Sigmoid colon (tissue), 6 donors: ENCODE measurements at regions not wholly inside any gene's neighbourhood (a gene's known extent, or its start where the extent isn't known, plus 50 kb on each side); places are given as distances from the start of the nearest gene placed in this dataset.
A peak's percentile ranks its signal among the peaks of the same experiment; 100 is the strongest.

Source experiments
- DNase-seq: peaks from one replicate; pipeline ENCODE4 v3.0.0-alpha.2; 2019
- H3K27ac ChIP-seq, 4 donors: fragments of 200-600 bp; sonication (generic); one replicate each; pipeline ENCODE4 v1.5.1; 2016 to 2019; ENCODE audit warnings: mild to moderate bottlenecking in 1 of 4
- H3K27me3 ChIP-seq, 3 donors: fragments of 200-600 bp; sonication (generic); one replicate each; pipeline ENCODE4 v1.5.1; 2019; ENCODE audit warnings: mild to moderate bottlenecking in 1 of 3
- H3K36me3 ChIP-seq, 4 donors: fragments of 200-600 bp; sonication (generic); one replicate each; pipeline ENCODE4 v1.5.1; 2016 to 2019
- H3K4me1 ChIP-seq, 4 donors: fragments of 200-600 bp; sonication (generic); one replicate each; pipeline ENCODE4 v1.5.1; 2017 to 2019
- H3K4me3 ChIP-seq, 4 donors: fragments of 200-600 bp; sonication (generic); one replicate each; pipeline ENCODE4 v1.5.1; 2017 to 2019; ENCODE audit warnings: mild to moderate bottlenecking in 2 of 4, moderate library complexity in 1 of 4
- H3K9me3 ChIP-seq, 4 donors: fragments of 200-600 bp in 3 of 4; sonication (generic) in 3 of 4; one replicate each; pipeline versions ENCODE4 v1.5.1 to v1.6.1; 2013 to 2019
- CTCF ChIP-seq, 4 experiments: fragments of 450-650 bp in 3 of 4; fragments of 200-600 bp in 1 of 4; IDR thresholded peaks; one replicate each; pipeline ENCODE4 v1.5.1; 2016 to 2019; ENCODE audit warnings: antibody characterized with exemption in 4 of 4, mild to moderate bottlenecking in 3 of 4, moderate library complexity in 2 of 4
- EP300 ChIP-seq, 4 donors: sonication (generic); formaldehyde crosslinking; IDR thresholded peaks; one replicate each; pipeline ENCODE4 v1.6.1; 2017; ENCODE audit warnings: antibody characterized with exemption in 4 of 4
- POLR2A ChIP-seq, 2 donors: fragments of 450-650 bp; IDR thresholded peaks; one replicate each; pipeline ENCODE4 v1.6.1; 2016; ENCODE audit warnings: antibody characterized with exemption in 2 of 2, mild to moderate bottlenecking in 2 of 2, moderate library complexity in 2 of 2
- POLR2AphosphoS5 ChIP-seq, 4 donors: sonication (generic); formaldehyde crosslinking; IDR thresholded peaks; one replicate each; pipeline ENCODE4 v1.6.1; 2017; ENCODE audit warnings: antibody characterized with exemption in 4 of 4
- WGBS, 2 donors: extraction: QIAGEN DNeasy Blood & Tissue Kit; methylation state at CpG; one replicate each; pipeline ENCODE4 v1.1.7; 2013; 5-methylcytosine and 5-hydroxymethylcytosine counted together
- intact Hi-C: fragments of 100-400 bp; cut with DNase I; formaldehyde crosslinking; loops from one replicate; pipeline ENCODE4 v1.15.1; 2023
- donor health status: healthy with polysubstance abuse.
- donor health status: healthy.

- TF ChIP-seq EP300 (IDR thresholded peaks at IDR 0.05) = no peak
- TF ChIP-seq POLR2AphosphoS5 (IDR thresholded peaks at IDR 0.05) = no peak
- no peak for TF ChIP-seq CTCF (IDR thresholded peaks at IDR 0.05)
- no peak for TF ChIP-seq POLR2A (IDR thresholded peaks at IDR 0.05)
- no peaks in the 10 kb centered on the region for H3K9me3 ChIP-seq
- intact Hi-C loops = no loop called here
- WGBS, 2 donors = 77 to 88% methylated on average over 2 of the region's 2 CpGs
- H3K27me3 ChIP-seq = no peaks in the 10 kb centered on the region
- no peak overlapping the region for H3K4me3 ChIP-seq
- no peak overlapping the region for H3K27ac ChIP-seq
- no peak for DNase-seq
- no peaks in the 10 kb centered on the region for H3K36me3 ChIP-seq
- peaks cover 0 to 29% (median 21%) of the 10 kb centered on the region in 4 donors for H3K4me1 ChIP-seq
Measured at GRCh38 chr6:8738951-8739350, 303.6 kb upstream of the SLC35B3 start.

- intact Hi-C loops = no loop called here
- peak overlapping the region in 3 of 4 donors; percentile 72 to 78 (median 73) for H3K27ac ChIP-seq
- DNase-seq = peak; percentile 52
- 68 to 81% methylated on average over 7 of the region's 7 CpGs for WGBS, 2 donors
- no peaks in the 10 kb centered on the region for H3K27me3 ChIP-seq
- no peak overlapping the region for H3K4me3 ChIP-seq
- H3K4me1 ChIP-seq = peaks cover 0 to 29% (median 21%) of the 10 kb centered on the region in 4 donors
- TF ChIP-seq POLR2AphosphoS5 (IDR thresholded peaks at IDR 0.05) = peak in 2 of 4 donors; percentile 57
- peak in 1 of 4 donors; percentile 25 for TF ChIP-seq EP300 (IDR thresholded peaks at IDR 0.05)
- no peak for TF ChIP-seq POLR2A (IDR thresholded peaks at IDR 0.05)
- H3K36me3 ChIP-seq = no peaks in the 10 kb centered on the region
- H3K9me3 ChIP-seq = no peaks in the 10 kb centered on the region
Measured at GRCh38 chr6:8736156-8736895, 301.0 kb upstream of the SLC35B3 start.

- Histone ChIP-seq H3K27me3 (no peaks in the 10 kb centered on the region), H3K27ac (no peak overlapping the region), H3K4me1 (peaks cover 0 to 29% (median 21%) of the 10 kb centered on the region in 4 donors), H3K36me3 (no peaks in the 10 kb centered on the region), H3K9me3 (no peaks in the 10 kb centered on the region), H3K4me3 (no peak overlapping the region)
- 89 to 91% methylated on average over 5 of the region's 5 CpGs for WGBS, 2 donors
- TF ChIP-seq POLR2AphosphoS5 (IDR thresholded peaks at IDR 0.05) (no peak), EP300 (IDR thresholded peaks at IDR 0.05) (no peak), POLR2A (IDR thresholded peaks at IDR 0.05) (no peak), CTCF (IDR thresholded peaks at IDR 0.05) (no peak)
- no peak for DNase-seq
- intact Hi-C loops = no loop called here
Measured at GRCh38 chr6:8733879-8734278, 298.5 kb upstream of the SLC35B3 start.

GRCh38 chr6:8731874-8732273 is 296.5 kb upstream of the SLC35B3 start:
- TF ChIP-seq POLR2A (IDR thresholded peaks at IDR 0.05) (no peak), CTCF (IDR thresholded peaks at IDR 0.05) (no peak), EP300 (IDR thresholded peaks at IDR 0.05) (no peak), POLR2AphosphoS5 (IDR thresholded peaks at IDR 0.05) (no peak)
- DNase-seq = no peak
- intact Hi-C loops = no loop called here
- no peak overlapping the region for H3K4me3 ChIP-seq
- no peaks in the 10 kb centered on the region for H3K9me3 ChIP-seq
- no peak overlapping the region for H3K27ac ChIP-seq
- 38 to 81% methylated on average over 2 of the region's 2 CpGs for WGBS, 2 donors
- peaks cover 0 to 20% (median 16%) of the 10 kb centered on the region in 4 donors for H3K4me1 ChIP-seq
- no peaks in the 10 kb centered on the region for H3K36me3 ChIP-seq
- no peaks in the 10 kb centered on the region for H3K27me3 ChIP-seq

- no peaks in the 10 kb centered on the region for H3K36me3 ChIP-seq
- intact Hi-C loops = no loop called here
- H3K4me1 ChIP-seq = peaks cover 0 to 7% (median 5%) of the 10 kb centered on the region in 4 donors
- H3K27me3 ChIP-seq = no peaks in the 10 kb centered on the region
- no peak overlapping the region for H3K27ac ChIP-seq
- 76 to 84% methylated on average over 5 of the region's 5 CpGs for WGBS, 2 donors
- TF ChIP-seq POLR2AphosphoS5 (IDR thresholded peaks at IDR 0.05) = no peak
- H3K9me3 ChIP-seq = no peaks in the 10 kb centered on the region
- no peak for DNase-seq
- H3K4me3 ChIP-seq = no peak overlapping the region
Measured at GRCh38 chr6:8710668-8711431, 275.5 kb upstream of the SLC35B3 start.
